Nephron (organoid): ENCODE measurements at regions not wholly inside any gene's neighbourhood (a gene's known extent, or its start where the extent isn't known, plus 50 kb on each side); places are given as distances from the start of the nearest gene placed in this dataset.
A peak's percentile ranks its signal among the peaks of the same experiment; 100 is the strongest.

Experiments
- H3K27ac Mint-ChIP-seq, 3 experiments: 2 replicates each; pipeline ENCODE4 v1.8.0; 2020; ENCODE audit warnings: mixed read lengths in 3 of 3, mild to moderate bottlenecking in 2 of 3, moderate library complexity in 1 of 3
- H3K27me3 Mint-ChIP-seq: 2 replicates; pipeline ENCODE4 v1.8.0; 2021; ENCODE audit warnings: low read depth, mild to moderate bottlenecking, moderate library complexity, mixed read lengths
- H3K36me3 Mint-ChIP-seq: 2 replicates; pipeline ENCODE4 v1.8.0; 2020; ENCODE audit warnings: low read depth, mixed read lengths
- H3K4me1 Mint-ChIP-seq: 2 replicates; pipeline ENCODE4 v1.8.0; 2020; ENCODE audit warnings: mixed read lengths
- H3K4me3 Mint-ChIP-seq, 3 experiments: 2 replicates each; pipeline ENCODE4 v1.8.0; 2020; ENCODE audit warnings: mild to moderate bottlenecking in 3 of 3, mixed read lengths in 3 of 3, moderate library complexity in 2 of 3
- H3K9me3 Mint-ChIP-seq: 2 replicates; pipeline ENCODE4 v1.8.0; 2020; ENCODE audit warnings: mixed read lengths
- CTCF ChIP-seq, 3 experiments: fragments of 200-600 bp; sonication (generic); IDR thresholded peaks; one replicate each; pipeline ENCODE4 v1.5.0; 2021; ENCODE audit warnings: antibody characterized with exemption in 3 of 3; ENCODE audit not compliant: unreplicated experiment in 3 of 3

GRCh38 chr15:62845241-62846126 is 197.1 kb upstream of the TPM1 start:
- peaks cover 80% of the 10 kb centered on the region for H3K4me1 Mint-ChIP-seq
- peaks cover 33% of the 10 kb centered on the region for H3K36me3 Mint-ChIP-seq
- peak overlapping the region; percentile 51 to 65 (median 60) for H3K27ac Mint-ChIP-seq
- no peaks in the 10 kb centered on the region for H3K9me3 Mint-ChIP-seq
- H3K4me3 Mint-ChIP-seq: peak overlapping the region in 1 of 3 experiments; percentile 3
- TF ChIP-seq CTCF (IDR thresholded peaks at IDR 0.05; ENCODE audit: unreplicated experiment in 3 of 3): no peak
- no peaks in the 10 kb centered on the region for H3K27me3 Mint-ChIP-seq

DNA sequence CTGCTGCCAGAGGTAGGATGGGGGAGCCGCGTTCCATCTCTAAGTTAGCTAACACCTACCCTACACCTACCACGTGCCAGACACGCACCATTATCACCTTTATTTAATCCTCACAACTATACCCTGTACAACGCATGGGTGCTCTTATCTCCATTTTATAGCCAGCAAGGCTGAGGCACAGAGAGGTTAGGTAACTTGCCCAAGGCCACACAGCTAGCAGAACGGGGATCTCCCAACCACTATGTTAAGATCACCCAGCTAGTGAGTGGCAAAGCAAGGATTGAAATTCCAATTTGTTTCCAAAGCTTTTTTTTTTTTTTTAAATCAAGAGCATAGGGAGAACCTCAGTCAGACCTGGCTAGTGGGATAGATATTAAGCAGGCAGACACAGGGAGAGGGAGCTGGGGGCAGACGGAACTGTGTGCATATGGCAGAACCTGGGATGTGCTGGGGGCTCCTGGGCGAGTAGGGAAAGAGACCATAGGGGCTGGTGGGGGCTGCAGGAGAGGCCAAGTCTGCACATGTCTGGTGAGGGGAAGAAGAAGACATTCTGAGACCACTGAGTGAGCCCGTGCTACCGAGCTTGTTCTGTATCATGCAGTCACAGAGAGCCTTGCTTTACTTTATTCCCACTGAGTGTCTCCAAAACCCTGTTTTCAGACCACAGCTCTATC is 196.3 kb upstream of the TPM1 start:
- Mint-ChIP-seq H3K4me3 (no peak overlapping the region), H3K9me3 (no peaks in the 10 kb centered on the region), H3K4me1 (peaks cover 88% of the 10 kb centered on the region), H3K27ac (peak overlapping the region; percentile 51 to 65 (median 60)), H3K27me3 (no peaks in the 10 kb centered on the region), H3K36me3 (peaks cover 25% of the 10 kb centered on the region)
- TF ChIP-seq CTCF (IDR thresholded peaks at IDR 0.05; ENCODE audit: unreplicated experiment in 3 of 3): no peak

- Mint-ChIP-seq H3K36me3 (peaks cover 19% of the 10 kb centered on the region), H3K4me3 (no peak overlapping the region), H3K4me1 (peaks cover 83% of the 10 kb centered on the region), H3K9me3 (no peaks in the 10 kb centered on the region), H3K27me3 (no peaks in the 10 kb centered on the region), H3K27ac (peak overlapping the region; percentile 51 to 65 (median 60))
- no peak for TF ChIP-seq CTCF (IDR thresholded peaks at IDR 0.05; ENCODE audit: unreplicated experiment in 3 of 3)
Measured at GRCh38 chr15:62846805-62847495, 195.6 kb upstream of the TPM1 start.

- Mint-ChIP-seq H3K9me3 (no peaks in the 10 kb centered on the region), H3K27ac (peak overlapping the region; percentile 57 to 77 (median 73)), H3K27me3 (peaks cover 4% of the 10 kb centered on the region), H3K4me3 (no peak overlapping the region), H3K36me3 (peaks cover 13% of the 10 kb centered on the region), H3K4me1 (peaks cover 82% of the 10 kb centered on the region)
- peak; percentile 57 to 62 (median 58) for TF ChIP-seq CTCF (IDR thresholded peaks at IDR 0.05; ENCODE audit: unreplicated experiment in 3 of 3)
Measured at GRCh38 chr15:62847900-62848489, 194.6 kb upstream of the TPM1 start.

DNA sequence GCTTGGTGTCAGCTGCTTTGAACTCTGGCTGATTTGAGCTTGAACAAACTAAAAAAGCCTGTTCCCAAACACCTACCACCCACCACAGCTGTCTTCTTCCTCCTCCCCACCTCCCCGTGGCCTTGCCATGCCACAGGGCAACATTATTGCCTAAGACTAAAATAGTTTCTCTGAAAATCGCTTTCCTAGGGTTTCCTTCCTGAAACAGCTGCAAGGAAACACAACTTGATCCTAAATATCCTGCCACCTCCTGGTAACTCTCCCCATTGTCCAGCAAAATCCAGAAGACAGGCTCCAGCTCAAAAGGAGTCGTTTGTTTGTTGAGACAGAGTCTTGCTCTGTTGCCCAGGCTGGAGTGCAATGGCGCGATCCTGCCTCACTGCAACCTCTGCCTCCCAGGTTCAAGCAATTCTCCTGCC is 193.9 kb upstream of the TPM1 start:
- H3K4me3 Mint-ChIP-seq: no peak overlapping the region
- H3K36me3 Mint-ChIP-seq: peaks cover 13% of the 10 kb centered on the region
- peaks cover 86% of the 10 kb centered on the region for H3K4me1 Mint-ChIP-seq
- peaks cover 4% of the 10 kb centered on the region for H3K27me3 Mint-ChIP-seq
- no peaks in the 10 kb centered on the region for H3K9me3 Mint-ChIP-seq
- peak in 1 of 3 experiments; percentile 21 for TF ChIP-seq CTCF (IDR thresholded peaks at IDR 0.05; ENCODE audit: unreplicated experiment in 3 of 3)
- H3K27ac Mint-ChIP-seq: peak overlapping the region; percentile 57 to 77 (median 73)
